CD4-positive, alpha-beta T cell treated with Interleukin-2 at 100 ng/mL for 4 hours (primary cell): ENCODE measurements at regions not wholly inside any gene's neighbourhood (a gene's known extent, or its start where the extent isn't known, plus 50 kb on each side); places are given as distances from the start of the nearest gene placed in this dataset.

Experiments used
- DNase-seq: peaks from one replicate; pipeline ENCODE4 v3.0.0-alpha.2; 2020; ENCODE audit warnings: low spot score

DNA sequence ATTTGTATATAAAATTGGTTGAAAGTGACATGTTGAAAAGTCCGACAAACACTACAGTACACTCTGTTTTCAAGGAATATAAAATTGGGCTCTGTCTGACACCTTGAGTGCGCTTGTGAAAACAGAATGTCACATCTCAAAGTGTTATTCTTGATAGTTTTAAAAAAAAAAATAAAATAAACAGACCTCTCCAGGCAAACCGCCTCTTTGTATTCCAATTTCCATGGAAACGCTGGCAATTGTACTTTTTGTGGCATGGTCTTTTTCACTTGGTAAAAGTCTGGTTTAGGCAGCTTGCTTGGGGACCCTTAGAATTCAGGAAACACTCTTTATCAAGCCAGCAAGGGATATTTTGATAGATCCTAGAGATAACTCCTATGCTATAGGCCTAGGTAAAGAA is 302.5 kb downstream of the RAB28 start:
- DNase-seq, result no peak

DNA sequence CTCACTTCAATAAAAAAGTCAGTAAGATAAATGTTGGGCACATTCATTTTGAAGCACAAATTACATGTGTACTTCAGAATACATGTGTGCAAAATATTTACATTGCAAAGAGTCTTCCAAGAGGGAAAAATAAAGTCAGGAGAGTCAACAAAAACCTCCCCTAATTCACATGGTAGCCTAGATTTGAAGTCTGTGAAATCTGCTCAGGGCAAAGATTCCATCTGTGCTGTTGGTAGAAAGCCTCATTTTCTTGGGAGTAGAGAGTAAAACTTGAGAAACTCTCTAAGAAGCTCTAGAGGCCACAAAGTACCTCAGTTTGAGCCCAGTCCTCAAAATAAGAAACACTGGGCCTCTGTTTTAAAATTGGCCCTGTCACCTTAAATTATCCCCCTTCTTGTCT is 303.4 kb downstream of the RAB28 start:
- no peak for DNase-seq

DNA sequence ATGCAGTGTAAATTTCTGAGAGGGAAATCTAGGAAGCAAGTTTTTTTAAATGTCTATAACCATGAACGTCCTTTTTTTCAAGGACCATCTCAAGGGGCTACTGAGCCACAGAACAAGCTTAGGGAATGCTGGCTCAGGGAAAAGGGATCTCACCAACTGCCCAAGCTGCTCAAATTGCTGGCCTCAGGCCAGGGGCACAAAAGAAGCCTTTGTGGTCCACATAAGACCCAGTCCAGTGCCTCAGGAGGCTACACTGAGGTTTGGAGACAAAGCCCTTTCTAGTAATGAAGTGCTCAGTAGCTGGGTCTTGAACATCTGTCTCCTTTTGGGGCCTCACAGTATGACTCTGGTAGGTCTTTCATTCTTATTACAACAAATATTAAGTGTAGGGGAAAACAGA is 305.5 kb downstream of the RAB28 start:
- DNase-seq, result no peak

DNA sequence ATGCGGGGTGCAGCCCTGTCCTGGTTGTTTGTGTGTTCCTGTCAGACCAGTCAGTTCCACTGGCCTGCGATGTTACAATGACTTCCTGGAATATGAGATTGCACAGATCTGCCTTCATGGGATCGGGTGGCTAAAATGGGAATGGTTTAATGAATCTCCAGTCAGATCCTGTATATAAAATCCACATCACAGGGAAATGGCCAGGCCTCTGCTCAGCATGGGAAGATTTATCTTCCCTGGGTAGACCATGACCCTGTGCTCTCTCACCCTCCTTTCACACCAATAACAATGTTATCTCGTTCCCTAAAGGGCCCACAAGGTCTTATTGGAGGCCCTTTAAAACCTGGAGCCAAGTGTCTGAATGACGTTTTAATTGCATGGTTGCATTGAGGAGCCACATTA is 307.4 kb downstream of the RAB28 start:
- no peak for DNase-seq

DNA sequence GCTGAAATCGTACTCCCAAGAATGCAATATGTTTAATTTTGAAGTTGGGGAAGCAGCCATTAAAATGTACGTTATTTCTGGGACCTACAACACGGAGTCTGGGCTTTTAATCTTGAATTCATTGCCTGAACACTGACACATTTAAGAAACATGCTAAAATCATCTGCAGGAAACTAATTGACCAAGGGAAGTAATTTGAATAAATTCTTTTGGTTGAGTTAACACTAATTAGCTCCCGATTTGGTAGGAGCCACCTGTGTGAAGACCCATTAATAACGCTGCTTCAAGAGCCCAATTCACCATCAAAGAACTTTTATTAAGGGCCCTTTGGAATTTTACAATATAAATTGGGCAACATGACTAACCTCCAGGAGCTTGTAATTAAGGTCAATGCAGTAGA is 309.2 kb downstream of the RAB28 start:
- no peak for DNase-seq

DNA sequence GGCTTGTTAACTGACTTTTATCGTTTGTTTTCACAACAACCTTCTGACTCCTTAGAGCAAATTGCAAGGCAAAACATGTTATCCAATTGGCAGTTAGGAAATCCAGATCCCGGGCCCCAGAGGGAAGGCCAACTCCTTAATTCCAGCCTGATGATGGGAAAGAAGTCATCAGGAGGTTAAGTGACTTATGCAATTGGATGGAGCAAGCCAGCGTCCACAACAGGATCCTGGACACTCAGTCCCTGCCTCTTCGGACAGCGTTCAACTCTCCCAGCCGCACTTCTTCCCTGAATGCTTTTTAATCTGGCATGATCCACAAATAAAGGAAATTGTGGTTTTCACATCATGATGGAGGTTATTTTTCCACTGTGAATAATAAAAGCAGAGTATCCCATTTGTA is 310.1 kb downstream of the RAB28 start:
- no peak for DNase-seq

DNA sequence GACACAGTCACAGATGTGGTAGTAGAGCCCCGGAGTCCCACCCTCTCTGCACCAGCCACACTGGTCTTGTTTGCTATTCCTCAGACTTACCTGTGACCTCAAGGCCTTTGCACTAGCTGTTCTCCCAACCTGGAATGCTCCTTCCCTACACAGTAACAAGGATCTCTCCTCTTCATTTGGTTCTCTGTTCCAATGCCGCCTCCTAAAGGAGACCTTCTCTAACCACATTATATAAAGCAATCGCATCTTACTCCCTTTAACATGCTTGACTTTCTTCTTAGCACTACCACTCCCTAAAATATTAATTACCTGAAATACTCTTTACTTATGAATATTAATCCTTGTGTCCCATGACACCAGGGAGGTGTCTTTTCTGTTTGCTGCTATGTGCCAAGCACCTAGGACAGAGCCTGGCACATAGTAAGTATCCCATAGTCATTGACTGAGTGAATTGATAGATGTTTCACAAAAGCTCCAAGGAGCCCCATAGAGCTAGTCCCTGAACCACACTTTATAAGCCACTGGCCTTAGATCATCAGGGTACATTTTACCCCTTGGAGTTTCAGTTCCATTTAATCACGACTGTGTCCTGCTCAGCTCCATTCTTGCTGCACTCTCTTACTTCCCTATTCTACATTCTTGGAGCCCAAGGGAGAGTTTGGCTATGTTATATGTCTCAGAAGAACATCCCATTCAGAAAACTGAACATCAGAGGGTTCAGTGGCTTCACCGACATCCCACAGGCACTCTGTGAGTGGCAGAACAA is 312.7 kb downstream of the RAB28 start:
- no peak for DNase-seq

DNA sequence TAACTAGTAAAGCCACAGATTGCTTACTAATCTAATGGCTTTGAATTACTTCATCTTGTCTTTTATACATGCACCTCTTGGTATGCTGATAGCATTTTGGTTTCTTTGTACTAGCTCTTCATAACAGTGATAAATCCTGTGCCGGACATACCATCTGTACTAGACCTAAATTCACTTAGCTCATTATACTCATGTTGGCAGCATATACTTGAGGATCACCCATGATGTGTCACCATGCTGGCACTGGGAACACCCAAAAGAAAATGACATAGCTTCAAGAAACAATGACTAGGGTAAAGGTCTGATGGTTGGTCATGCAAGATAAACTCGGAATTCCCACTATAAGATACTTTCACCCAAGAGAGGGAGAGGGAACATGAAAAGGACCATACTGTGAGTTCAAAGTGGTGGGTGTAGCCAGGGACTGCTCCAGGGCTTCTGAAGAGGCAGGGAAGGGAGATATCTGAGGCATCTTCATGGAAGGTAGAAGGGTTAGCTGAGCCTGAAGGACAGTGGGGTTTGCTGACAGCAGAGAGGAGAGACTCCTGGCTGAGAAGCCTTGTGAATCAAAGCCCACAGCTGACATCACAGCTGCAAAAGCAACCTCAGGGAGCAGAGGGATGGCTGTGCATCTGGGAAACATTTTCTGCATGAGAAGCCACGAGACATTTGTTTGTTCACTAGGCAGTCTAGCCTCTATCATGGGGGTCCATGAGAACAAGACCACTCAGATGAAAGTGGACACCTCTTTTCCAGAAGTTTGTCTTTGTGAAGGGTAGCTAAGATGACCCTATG is 314.2 kb downstream of the RAB28 start:
- DNase-seq, result no peak

DNA sequence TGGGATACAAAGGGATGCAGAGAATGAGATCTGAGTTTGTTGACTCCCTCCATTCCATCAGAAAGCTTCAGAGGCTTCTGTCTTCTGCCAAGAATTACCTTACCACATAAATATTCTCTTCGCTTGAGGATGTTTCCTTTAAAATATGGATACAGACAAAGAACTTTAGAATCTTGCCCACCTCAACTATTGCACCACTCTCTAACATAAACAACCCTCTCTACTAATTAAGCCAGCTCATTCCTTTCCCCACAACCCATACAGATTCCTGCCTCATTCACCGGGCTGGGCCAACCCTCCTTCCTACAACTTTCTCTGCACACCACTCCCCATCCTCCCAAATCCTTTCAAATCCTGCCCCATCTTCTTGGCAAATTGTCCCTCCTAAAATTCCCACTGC is 315.8 kb downstream of the RAB28 start:
- DNase-seq, result no peak

DNA sequence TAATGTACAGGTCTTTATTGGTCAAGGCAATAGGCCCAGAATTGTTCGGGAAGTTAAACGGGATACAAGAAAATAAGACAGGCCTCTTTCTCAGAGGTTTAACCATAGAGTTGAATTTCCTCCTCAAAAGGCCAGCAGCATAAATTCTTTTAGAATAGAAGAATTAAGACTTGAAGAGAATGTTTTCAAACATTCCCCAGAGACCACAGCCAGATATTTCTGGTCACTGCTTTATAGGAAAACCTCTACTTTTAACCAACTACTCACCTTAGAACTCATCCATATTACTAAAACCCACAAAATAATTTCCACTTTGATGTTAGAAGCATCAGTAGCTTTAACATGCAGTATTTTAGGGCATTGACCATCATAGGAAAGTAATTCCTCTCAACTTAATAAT is 317.9 kb downstream of the RAB28 start:
- DNase-seq, result no peak

DNA sequence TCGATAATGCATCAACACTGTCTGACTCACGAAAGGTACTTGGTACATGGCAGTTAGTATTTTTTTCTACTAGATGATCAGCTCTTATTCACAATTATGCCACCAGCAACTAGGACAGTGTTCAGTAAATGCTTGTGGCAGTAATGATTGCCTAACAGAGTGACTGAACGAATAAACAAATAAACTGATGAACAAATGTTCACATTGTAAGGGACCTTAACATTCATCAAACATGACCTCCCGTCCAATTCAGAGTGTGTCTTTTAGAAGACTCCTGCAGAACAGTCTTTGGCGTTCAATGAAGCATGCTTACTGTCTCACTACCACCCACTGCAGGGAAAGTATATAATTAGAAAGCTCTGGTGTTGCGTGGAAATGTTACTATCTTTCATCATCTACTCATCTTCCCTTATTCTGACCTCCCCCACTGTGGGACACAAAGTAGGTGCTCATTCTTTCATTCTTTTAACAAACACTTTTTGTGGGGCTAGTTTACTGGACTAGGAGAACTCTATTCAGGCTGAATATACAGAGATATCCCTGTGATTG is 319.3 kb downstream of the RAB28 start:
- no peak for DNase-seq

DNA sequence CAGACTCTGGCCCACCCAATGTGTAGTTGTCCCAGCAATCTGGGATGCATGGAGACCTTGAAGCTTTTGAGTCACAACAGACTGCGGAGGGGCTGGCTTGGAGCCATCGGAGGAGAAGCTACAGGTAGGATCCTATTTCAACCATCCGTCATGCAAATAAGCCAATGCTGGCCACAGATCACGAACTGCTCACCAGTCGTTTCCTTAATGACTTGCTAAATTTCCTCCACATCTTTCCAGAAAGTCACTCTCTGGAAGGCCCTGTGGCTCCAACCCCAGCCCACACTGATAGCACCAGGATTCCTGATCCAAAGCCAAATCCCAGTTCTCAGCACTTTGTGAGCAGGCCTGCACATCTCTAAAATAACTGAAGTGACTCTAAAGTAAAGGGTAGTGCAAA is 321.3 kb downstream of the RAB28 start:
- DNase-seq, result no peak

DNA sequence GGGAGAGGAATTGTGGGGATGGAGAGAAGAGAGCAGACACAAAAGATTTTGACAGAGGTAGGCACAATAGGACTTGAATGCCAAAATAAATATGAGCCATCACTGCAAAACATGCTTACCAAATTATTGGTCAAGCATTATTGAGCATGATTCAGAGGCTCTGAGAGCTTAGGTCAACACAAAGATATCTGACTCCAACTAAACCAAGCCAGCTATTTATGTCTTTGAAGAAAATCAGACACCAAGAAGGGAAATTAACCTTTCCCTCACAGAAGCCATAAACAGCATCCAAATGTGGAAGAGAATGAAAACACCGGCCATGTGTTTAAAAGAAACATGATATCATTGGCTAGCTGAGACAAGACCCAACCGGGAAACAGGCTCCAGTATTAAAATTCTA is 323.2 kb downstream of the RAB28 start:
- DNase-seq, result no peak

DNA sequence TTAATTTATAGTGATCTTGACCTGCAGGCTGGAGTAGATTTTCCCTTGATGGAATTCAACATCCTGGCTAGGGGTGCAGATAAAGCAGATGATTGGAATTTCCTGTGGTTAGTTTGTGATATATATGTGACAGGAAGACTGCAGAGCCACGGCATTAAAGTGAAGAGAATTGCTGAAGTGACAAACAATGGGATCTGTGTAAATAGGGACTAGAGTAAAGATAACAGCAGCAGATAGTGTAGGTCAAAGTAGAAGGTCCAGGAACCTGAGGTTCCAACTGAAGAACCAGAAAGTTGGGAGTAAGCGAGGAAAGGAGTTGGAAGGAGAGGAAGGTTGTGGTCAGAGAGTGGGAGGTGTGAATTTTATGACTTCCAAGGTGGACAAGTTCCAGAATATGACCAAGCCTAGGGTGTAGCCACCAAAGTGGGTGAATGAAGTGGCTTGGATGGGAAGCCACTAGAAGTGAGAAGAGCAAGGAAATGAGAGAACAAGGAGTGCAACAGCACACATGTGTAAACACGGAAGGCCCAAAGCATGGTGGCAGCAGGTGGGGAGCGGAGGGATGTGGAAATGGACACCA is 325.0 kb downstream of the RAB28 start:
- DNase-seq, result no peak

DNA sequence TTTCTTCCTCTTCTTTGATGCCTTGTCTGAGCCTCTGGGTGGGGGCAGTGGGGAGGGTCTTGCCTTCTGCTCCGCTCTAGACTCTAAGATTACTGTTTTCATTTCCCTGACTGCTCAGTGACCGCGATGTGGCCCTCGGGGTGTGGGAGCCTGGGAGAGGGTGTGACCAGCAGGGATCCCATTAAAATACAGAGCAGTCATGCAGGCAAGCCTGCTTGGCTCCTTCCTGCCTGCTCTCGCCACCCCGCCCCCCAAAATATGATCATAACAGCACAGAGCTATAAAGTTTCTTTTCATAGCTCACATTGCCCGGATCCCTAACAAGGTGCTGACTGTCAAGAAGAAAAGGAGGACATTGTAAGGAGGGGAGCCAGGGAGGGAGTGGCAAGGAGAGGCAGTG is 332.9 kb downstream of the RAB28 start:
- DNase-seq, result no peak

DNA sequence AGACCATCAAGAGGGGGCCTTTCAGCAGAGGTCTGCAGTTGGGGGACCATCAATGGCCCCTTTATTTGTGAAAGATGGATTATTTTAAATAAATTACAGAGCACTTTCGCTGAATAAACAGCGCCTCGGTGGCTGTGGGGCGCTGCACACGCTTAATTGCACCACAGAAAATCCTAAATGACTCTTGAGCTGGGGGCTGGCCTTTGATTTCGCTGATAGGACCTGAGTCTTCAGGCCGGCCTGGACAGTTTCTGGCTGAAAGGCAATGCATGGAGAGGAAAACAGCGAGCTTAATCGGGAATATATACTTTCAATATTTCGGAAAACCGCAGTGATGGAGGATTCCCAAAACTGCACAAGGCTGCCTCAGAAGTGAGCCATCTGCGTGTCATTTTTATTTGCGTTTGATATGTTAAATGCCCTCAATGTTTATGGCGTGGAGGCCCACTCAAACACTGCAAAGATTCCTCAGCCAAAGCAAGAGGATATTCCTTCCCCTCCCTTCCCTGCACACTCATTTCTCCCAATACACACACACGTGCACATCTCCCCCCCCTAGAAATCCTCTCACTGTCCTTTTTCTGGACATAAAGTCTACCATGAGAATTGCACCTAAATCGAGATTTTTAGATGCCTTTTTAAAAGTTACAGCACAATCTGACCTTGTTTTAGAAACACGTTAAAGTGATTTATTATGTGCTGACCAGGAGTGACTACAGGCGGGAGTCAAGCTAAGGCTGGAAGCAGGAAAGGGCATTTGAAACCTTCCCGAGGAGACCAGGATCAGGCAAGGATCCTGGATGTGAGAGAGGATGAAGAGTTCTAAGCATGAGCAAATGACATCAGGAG is 340.7 kb downstream of the RAB28 start:
- DNase-seq, result no peak

DNA sequence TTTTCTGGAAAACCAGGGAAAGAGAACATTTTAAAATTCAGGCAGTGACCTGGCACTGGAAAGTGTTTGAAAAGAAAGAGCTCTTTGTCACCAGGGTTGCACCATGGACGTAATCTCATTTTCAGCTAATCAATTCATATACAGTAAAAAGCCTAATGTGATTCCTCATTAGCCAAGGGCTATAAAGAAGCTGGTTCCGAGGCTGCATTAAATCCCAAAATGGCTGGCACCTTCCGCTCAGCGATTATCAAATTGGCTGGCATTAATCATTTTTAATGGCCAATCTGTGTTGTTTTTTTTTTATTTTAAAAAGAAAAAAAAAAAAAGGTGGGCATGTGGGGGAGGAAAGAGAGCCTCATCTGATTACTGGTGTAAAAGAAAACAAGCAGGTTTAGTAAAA is 341.4 kb downstream of the RAB28 start:
- DNase-seq, result no peak

DNA sequence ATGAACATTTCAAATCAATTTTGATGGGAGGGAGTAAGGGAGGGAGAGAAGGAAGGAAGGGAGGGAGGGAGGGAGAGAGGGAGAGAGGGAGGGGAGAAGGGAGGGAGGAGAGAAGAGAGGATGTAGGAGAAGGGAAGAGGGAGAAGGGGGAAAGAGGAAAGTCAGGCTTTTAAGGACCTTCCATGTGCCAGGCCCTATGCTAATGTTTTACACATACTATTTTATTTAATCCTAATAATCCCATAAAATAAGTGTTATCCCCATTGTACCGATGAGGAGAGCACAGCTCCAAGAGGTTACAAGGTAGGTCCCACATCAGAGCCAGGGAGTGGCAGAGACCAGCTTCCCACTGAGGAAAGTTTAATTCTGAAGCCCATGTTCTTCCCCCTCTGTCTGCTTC is 341.9 kb downstream of the RAB28 start:
- DNase-seq, result no peak

DNA sequence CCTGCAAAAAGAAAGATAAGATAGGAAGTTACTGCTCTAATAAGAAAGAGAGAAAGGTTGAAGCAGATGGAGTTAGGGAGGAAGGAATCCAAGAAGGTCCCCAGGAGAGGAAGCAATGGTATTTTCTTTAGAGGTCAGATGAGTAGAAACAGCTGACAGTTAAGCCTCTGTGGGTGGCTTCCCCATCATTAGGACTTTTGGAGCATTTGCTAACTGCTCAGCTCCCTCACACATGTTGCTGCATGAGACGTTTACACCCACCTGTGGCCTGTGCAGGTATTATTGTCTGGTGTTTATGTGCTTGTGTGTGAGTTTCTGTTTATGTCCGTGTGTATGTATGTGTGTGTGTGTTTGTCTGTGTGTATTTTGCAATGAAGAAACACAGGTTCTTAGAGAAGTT is 346.8 kb downstream of the RAB28 start:
- DNase-seq, result no peak

DNA sequence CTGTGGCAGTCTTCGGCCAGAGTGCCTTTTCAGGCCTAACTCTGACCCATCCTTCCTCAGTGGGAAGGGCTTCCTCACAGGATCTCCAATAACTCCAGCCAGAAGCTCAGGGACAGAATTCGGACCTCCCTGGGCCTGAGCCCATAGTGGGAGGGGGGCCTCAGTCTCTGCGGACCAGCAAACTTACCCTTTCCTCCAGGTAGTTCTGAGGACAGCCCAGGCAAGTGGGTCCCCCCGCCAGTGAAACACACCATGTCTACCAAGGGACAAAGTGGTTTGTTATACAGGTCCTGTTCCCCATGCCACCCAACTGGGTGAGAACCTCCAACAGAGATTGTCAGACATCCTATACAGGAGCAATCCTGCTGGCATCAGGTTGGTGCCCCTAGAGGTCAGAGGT is 350.4 kb downstream of the RAB28 start:
- no peak for DNase-seq

DNA sequence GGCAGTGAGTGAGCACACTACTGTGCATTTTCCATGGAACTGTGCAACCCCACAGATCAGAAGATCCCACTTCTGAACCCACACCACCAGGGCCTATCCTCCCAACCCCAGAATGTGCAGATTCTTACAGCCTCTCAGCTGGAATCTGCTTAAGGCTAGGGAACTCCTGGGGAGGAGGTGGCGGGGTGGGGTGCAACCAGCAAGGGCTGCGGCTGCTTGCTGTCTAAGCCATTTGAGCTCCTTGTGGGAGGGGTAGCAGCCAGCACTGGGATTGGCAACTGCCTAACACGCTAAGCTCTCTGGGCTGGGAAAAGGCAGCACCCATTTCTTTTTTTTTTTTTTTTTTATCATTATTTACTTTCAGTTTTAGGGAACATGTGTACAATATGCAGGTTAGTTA is 353.3 kb downstream of the RAB28 start:
- DNase-seq, result no peak

DNA sequence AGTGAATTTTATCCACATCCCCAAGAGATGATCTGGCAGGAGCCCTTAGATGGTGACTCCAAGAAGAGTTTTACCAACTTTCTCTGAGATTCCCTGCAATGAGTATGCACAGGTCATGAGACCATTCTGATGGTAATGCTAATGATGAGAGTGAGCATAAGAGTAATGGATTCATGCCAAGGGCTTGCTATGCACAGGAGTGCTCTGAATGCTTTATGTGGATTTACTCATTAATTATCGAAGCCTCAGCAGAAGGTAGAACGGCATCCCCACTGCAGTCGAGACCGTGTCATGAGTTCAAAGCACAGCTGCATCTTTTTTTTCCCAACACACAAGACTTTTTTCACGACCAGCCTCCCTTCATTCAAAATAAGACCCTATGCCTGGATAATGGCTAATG is 355.0 kb downstream of the RAB28 start:
- DNase-seq, result no peak
